ENCODE measurements at regions not wholly inside any gene's neighbourhood (a gene's known extent, or its start where the extent isn't known, plus 50 kb on each side); places are given as distances from the start of the nearest gene placed in this dataset.

GRCh38 chr13:63706751-63707150 is 2291.1 kb upstream of the PCDH20 start:
- H3K36me3 ChIP-seq (ENCODE audit: control insufficient read depth in 2 of 2, insufficient read depth in 2 of 2, low read length in 1 of 2) = no peaks in the 10 kb centered on the region
- no peak overlapping the region for H3K4me3 ChIP-seq
- FAIRE-seq (no peak), ATAC-seq (no peak), DNase-seq (ENCODE audit: low read depth, low spot score) (no peak)
- intact Hi-C loops (cut with micrococcal nuclease; ENCODE audit: unreplicated experiment) (no loop called here), in situ Hi-C loops (cut with MboI) (no loop called here)
- H3K4me1 ChIP-seq (ENCODE audit: control insufficient read depth, insufficient read depth, low read length) = no peaks in the 10 kb centered on the region
- WGBS (ENCODE audit: insufficient coverage, insufficient replicate concordance, low lambda C conversion rate, missing lambda C conversion rate) = 6% methylated on average over 2 of the region's 2 CpGs
- H3K27ac ChIP-seq (ENCODE audit: control insufficient read depth, insufficient read depth) = no peak overlapping the region
- RAD21 ChIA-PET (ENCODE audit: unreplicated experiment) = no interaction called here
- POLR2A ChIA-PET = no interaction called here
- no peaks in the 10 kb centered on the region for H3K79me2 ChIP-seq (ENCODE audit: control insufficient read depth, insufficient read depth, low read length)
- H3K9ac ChIP-seq (ENCODE audit: control insufficient read depth, insufficient read depth, low read length) = no peak overlapping the region
- H4K20me1 ChIP-seq (ENCODE audit: control insufficient read depth, insufficient read depth) = no peaks in the 10 kb centered on the region
- H3K27me3 ChIP-seq (replicated peaks in 1 of 2; ENCODE audit: control insufficient read depth in 2 of 2, insufficient read depth in 2 of 2, low read length in 1 of 2) = no peaks in the 10 kb centered on the region
- no peak overlapping the region for H2AFZ ChIP-seq (ENCODE audit: control insufficient read depth, low read depth, low read length)
- no peaks in the 10 kb centered on the region for H3K9me3 ChIP-seq (replicated peaks; ENCODE audit: control insufficient read depth, insufficient read depth, low read length)
- SMC1A ChIA-PET (ENCODE audit: uncharacterized antibody, unreplicated experiment) = no interaction called here
- H3K4me2 ChIP-seq (ENCODE audit: control insufficient read depth, insufficient read depth) = no peak overlapping the region
- CTCF ChIA-PET = no interaction called here
- no TSS peak for BruUV-seq (replicated peaks)
- TF ChIP-seq SMAD1 (IDR thresholded peaks at IDR 0.05; ENCODE audit: low read depth, partially characterized antibody) (no peak), SKIL (IDR thresholded peaks at IDR 0.05; ENCODE audit: low read depth, poor library complexity, severe bottlenecking) (no peak), E4F1 (IDR thresholded peaks at IDR 0.05; ENCODE audit: borderline replicate concordance, partially characterized antibody) (no peak), FOXK2 (IDR thresholded peaks at IDR 0.05) (no peak), ATF3 (IDR thresholded peaks at IDR 0.05; ENCODE audit: borderline replicate concordance, extremely low read depth, low read depth, low read length) (no peak), EZH2 (IDR thresholded peaks at IDR 0.05; ENCODE audit: borderline replicate concordance, control insufficient read depth, low read depth, low read length) (no peak), CEBPB (IDR thresholded peaks at IDR 0.05; ENCODE audit: borderline replicate concordance in 1 of 2, low read depth in 2 of 2, low read length in 2 of 2) (no peak), ESRRA (IDR thresholded peaks at IDR 0.05; ENCODE audit: low read length) (no peak), JUND (IDR thresholded peaks at IDR 0.05; ENCODE audit: low read depth, low read length) (no peak), ZBTB11 (CRISPR knock-in tag; IDR thresholded peaks at IDR 0.05) (no peak), SPI1 (IDR thresholded peaks at IDR 0.05; ENCODE audit: borderline replicate concordance, insufficient read depth, low read depth, low read length) (no peak), CHD4 (IDR thresholded peaks at IDR 0.05) (no peak)
- TF ChIP-seq, protein P1, sequence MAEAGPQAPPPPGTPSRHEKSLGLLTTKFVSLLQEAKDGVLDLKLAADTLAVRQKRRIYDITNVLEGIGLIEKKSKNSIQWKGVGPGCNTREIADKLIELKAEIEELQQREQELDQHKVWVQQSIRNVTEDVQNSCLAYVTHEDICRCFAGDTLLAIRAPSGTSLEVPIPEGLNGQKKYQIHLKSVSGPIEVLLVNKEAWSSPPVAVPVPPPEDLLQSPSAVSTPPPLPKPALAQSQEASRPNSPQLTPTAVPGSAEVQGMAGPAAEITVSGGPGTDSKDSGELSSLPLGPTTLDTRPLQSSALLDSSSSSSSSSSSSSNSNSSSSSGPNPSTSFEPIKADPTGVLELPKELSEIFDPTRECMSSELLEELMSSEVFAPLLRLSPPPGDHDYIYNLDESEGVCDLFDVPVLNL (IDR thresholded peaks at IDR 0.05; ENCODE audit: low read depth, low read length) = no peak
